AG20443 (cell line): ENCODE measurements at regions not wholly inside any gene's neighbourhood (a gene's known extent, or its start where the extent isn't known, plus 50 kb on each side); places are given as distances from the start of the nearest gene placed in this dataset.
"Not testable (repeated sequence)": the region's sequence is repeated elsewhere in the genome, so short reads cannot be mapped to it uniquely, and the experiment has no call there.

ENCODE experiments used
- DNase-seq: peaks from one replicate; pipeline ENCODE4 v3.0.0; 2012; ENCODE audit warnings: low spot score, mixed read lengths

DNA sequence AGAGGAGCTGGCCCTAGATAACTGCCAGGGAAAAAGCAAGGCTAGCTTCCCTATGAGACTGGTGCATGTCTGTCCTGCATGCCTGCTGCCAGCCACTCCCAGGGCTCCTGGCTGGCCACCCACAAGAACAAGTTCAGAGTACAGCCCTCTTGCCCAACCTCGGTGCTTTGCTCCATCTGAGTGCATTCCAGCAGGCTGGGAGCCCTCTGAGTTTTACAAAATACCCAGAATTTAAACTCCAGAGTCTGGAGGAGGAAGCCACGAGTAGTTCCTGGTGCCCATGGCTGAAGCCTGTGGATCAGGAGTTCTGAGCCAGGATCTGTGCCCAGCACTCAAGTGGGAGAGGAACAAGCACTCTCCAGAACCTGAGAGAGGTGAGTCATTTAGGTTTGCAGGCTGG is 111.6 kb downstream of the MAGEE2 start:
- DNase-seq = no peak

DNA sequence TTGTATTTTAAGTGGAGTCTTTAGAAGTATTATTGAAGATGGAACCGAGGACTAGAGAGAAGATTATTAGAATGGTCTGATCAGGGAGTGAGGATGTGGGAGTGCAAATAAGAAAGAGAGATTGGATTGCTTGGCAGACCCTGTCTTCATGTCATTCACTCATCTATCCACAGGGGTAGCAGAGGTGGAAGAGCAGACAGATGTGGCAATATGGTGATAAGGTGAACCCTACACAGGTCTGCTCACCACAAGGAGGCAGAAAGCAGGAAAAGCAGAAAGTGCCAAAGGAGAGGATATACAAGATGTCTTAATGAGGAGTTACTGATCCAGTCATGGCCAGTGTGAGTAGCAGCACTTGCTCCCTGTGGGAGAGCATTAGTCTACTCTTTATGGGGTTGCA is 129.4 kb downstream of the MAGEE2 start:
- DNase-seq = no peak

DNA sequence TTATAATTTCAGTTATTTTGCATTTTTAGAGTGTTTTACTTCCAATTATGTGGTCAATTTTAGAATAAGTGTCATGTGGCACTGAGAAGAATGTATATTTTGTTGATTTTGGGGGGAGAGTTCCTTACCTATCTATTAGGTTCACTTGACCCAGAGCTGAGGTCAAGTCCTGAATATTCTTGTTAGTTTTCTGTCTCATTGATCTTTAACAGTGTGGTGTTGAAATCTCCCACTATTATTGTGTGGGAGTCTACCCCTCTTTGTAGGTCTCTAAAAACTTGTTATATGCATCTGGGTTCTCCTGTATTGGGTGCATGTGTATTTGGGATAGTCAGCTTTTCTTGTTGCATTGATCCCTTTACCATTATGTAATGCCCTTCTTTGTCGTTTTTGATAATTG is 127.0 kb upstream of the ZDHHC15 start:
- DNase-seq = no peak

DNA sequence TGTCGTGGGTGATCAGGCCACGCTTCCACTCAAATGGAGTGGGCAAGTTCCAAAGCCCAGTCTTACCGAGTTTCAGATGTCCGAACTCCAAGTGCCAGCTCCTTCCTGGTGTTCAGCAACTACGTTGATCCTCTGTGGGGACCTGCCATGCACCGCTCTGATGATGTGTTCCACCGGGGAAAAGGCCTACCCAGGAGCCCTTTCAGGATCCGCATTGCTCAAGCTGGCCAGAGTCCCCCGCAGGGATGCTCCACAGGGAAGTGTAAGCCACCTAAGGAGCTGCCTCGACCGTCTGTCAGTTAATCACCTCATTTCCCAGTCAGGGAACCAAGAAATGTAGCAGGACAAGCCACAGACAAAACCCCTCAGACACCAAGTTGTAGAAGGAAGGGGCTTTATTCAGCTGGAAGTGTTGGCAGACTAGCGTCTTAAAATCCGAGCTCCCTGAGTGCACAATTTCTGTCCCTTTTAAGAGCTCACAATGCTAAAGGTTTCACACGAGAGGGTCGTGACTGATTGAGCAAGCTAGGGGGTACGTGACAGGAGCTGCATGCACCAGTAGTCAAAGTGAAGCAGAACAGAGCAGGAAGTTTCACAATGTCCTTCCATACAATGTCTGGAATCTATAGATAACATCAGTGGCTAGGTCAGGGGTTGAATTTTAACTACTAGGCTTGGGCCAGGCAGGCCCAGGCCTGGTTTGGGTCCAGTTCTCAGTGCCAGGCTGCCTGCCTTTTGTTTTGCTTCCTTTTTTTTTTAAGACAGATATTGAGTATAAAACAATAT is 126.2 kb upstream of the ZDHHC15 start:
- no peak for DNase-seq

DNA sequence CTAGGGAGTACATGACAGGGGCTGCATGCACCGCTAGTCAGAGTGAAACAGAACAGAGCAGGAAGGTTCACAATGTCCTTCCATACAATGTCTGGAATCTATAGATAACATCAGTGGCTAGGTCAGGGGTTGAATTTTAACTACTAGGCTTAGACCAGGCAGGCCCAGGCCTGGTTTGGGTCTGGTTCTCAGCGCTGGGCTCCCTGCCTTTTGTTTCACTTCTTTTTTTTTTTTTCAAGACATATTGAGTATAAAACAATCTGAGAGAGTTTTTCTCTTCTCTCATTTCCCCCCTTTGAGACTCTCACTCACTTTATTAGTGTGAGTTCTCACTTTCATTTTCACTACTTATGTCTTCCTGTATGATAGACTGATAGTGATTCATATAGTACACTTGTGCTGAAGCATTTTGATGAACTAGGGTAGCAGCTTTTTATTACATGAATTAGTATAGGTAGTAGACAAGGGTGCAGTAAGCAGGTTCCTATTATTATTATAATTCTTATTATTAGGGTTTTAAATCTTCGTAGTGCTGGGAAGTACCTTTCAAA is 120.0 kb upstream of the ZDHHC15 start:
- DNase-seq = no peak

DNA sequence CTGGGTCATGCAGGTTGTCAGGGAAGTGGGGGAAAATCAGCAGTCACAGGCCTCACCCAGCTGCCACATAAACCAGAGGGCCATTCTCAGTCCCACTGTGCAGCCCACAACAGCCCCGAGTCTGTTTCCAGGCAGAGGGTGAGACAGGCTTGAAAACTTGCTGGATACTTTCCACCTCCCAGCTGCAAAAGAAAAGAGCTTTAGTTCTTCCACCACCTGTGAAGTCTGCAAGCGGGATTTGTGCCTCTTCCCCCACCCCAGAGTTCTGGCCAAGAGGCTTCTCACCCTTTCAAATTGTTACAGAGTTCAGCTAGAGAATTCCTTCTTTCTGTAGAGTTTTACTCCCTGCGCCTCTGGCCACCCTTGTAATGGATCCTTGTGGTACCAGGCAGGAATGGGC is 115.5 kb upstream of the ZDHHC15 start:
- DNase-seq = no peak

DNA sequence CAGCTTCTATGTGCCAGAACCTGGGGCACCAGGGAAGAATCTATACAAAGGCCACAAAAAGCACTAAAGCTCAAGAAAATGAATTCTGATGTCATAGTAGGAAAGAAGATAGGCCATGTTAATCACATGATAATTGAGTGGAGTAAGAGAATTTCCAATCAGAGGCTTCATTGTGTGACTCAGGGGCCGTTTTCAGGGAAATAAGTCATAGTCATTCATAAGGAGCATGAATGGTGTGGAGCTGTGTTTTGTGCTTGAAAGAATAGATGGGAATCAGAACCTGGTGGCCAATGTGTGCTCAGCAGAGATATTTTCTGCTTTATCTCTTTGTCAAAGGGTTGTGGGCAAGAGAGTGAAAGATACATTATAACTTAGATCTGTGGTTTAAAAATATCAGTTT is 102.4 kb upstream of the ZDHHC15 start:
- DNase-seq = no peak

DNA sequence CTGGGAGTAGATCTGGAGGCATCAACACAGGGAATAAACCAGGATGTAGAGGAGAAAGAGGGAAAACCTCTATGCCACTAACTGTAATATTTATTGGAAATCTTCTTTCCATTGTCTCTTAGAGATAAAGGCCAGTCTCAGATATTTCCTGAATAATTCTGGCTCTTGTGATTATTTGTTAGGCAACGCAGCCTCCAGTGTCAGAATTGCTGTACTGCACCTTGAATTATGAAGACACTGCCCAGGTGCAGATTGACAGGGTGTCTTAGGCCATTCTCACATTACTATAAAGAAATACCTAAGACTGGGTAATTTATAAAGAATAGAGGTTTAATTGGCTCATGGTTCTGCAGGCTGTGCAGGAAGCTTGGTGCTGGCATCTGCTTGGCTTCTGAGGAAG is 100.7 kb upstream of the ZDHHC15 start:
- no peak for DNase-seq

DNA sequence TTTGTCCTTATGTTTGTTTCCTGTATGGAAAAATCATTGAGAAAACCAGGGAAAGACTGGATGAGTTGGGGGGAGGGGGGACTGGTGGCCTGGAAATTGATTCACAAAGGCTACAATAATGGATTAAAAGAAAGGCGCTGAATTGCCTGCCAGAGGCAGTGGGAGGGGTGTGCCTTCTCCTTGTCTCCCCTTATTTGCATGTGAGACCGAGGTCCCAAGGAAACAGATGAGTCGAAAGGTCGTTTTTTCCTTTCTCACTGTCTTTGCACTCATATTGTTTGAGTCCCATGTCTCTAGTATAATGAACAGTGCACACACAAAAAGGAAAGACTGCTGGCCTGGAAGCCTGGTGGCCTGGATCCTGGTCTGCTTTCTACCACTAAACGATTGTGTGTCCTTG is 86.6 kb upstream of the ZDHHC15 start:
- no peak for DNase-seq

DNA sequence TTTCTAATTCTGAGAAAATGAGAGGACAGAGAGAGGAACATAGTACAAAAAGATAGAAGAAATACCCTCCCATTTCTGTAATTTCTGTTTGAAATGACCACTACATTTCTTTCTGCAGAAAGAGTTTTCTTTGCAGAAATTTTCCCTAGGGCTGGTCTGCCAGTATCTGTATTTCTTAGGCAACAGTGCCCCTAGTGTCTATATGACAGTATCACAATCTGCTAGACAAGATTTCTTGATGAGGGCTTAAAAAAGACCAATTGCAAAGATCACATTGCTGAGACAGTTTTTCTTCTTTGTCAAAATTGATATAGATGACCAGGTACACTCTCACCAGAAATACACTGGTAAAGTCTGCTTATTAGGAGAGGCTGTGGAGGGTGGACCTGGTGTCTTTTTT is 81.0 kb upstream of the ZDHHC15 start:
- DNase-seq = peak; percentile 12

DNA sequence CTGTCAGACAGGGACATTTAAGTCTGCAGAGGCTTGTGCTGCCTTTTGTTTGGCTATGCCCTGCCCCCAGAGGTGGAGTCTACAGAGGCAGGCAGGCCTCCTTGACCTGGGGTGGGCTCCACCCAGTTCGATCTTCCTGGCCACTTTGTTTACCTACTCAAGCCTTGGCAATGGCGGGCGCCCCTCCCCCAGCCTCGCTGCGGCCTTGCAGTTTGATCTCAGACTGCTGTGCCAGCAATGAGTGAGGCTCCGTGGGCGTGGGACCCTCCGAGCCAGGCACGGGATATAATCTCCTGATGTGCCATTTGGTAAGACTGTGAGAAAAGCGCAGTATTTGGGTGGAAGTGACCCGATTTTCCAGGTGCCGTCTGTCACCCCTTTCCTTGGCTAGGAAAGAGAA is 79.2 kb upstream of the ZDHHC15 start:
- DNase-seq = not testable (repeated sequence)

DNA sequence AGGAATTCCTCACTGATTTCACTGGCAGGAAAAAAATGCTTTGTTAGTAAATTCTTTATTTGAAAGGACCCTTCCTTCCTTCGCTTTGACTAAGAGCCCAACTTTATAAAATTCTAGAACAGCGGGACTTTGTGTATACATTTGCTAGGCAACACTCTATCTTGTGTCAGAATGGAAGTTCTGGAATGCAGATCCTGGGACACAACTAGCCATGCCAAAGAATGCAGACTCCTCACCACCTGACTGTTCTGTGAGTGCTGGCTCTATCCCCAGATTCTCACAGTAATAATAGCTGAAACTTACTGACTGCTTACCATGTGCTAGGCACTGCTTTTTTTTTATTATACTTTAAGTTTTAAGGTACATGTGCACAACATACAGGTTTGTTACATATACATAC is 73.3 kb upstream of the ZDHHC15 start:
- no peak for DNase-seq

DNA sequence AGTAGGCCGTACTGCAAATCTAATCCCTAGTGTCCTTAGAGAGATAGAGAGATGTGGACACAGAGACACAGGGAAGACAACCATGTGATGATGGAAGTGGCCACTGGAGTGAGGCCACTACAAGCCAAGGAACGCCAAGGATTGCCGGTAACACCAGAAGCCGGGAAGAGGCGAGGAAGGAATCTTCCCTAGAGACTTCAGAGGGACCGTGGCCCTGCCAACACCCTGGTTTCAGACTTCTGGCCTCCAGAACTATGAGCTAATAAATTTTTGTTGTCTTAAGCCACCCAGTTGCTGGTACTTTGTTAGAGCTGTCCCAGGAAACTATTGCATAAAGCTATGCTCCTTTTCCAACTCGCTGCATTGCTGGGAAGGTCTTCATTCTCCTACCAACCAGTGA is 70.3 kb upstream of the ZDHHC15 start:
- not testable (repeated sequence) for DNase-seq

DNA sequence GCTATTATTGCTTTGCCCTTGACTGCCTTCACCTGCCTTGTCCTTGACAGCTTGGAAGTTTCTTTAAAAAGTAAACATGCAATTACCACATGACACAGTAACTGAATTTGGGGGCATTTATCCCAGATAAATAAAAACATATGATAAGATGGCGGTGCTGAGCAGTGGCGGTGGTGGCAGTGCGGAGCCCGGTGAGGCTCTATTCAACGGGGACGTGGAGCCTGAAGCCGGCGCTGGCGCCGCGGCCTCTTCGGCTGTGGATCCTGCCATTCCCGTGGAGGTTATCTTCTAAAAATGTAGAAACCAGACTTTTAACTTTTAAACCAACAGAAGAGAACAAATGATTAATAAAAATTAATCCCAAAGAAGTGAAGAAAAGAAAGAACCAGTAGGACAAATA is 59.7 kb upstream of the ZDHHC15 start:
- DNase-seq = no peak
